ENCODE measurements at regions not wholly inside any gene's neighbourhood (a gene's known extent, or its start where the extent isn't known, plus 50 kb on each side); places are given as distances from the start of the nearest gene placed in this dataset.

DNA sequence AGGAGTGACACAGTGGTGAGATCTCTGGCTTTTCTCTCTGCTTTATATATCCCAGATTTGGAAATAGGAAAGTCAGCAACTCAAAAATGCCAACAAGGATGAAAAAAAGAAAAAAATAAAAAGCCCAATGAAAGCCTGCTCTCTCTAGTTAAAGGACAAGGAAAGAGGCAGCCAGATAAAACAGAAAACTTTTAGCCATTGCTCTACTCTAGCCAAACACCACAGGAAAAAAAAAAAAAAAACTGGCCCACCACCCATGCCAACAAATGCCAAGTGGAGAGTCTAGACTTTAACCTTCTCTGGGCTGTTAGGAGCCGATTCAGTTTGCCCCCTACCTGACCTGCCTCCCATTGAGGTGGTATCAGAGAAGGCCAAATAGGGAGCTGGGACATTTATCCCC lies 222.3 kb upstream of the TMTC1 start:
- Histone ChIP-seq H3K9me1 (ENCODE audit: insufficient read depth, low read length) (no peaks in the 10 kb centered on the region), H4K20me1 (ENCODE audit: insufficient read depth, low read length) (no peaks in the 10 kb centered on the region), H3K56ac (ENCODE audit: extremely low read depth, insufficient read depth, low read length) (no peak overlapping the region), H2AFZ (replicated peaks; ENCODE audit: low read length, poor library complexity) (no peak overlapping the region), H3K9me3 (ENCODE audit: control insufficient read depth, insufficient read depth, low read length) (no peaks in the 10 kb centered on the region), H3K9ac (ENCODE audit: low read depth, low read length) (no peak overlapping the region), H2AK9ac (replicated peaks; ENCODE audit: low read depth, low read length, poor library complexity) (peak overlapping the region; percentile 3), H2AK5ac (ENCODE audit: low read depth, low read length) (no peak overlapping the region), H3K4me3 (ENCODE audit: insufficient read depth, low read depth, low read length) (no peak overlapping the region), H3K27me3 (ENCODE audit: control insufficient read depth, insufficient read depth, low read length) (no peaks in the 10 kb centered on the region; the same call in none of the 2 replicates), H3K79me1 (ENCODE audit: low read depth in 1 of 2, low read length in 2 of 2) (no peaks in the 10 kb centered on the region), H2BK120ac (ENCODE audit: low read depth, low read length) (no peak overlapping the region), H3K4me2 (ENCODE audit: low read depth, low read length) (no peak overlapping the region), H3K18ac (ENCODE audit: low read depth, low read length) (no peak overlapping the region), H4K91ac (ENCODE audit: insufficient read depth, low read depth, low read length) (no peak overlapping the region), H4K5ac (ENCODE audit: low read depth, low read length) (no peak overlapping the region), H3K4ac (ENCODE audit: low read depth, low read length) (no peak overlapping the region), H2BK5ac (ENCODE audit: low read depth, low read length, poor library complexity, severe bottlenecking) (no peak overlapping the region), H3K27ac (ENCODE audit: insufficient read depth, low read length) (no peak overlapping the region), H3K14ac (replicated peaks; ENCODE audit: low read depth, low read length) (no peak overlapping the region), H4K8ac (ENCODE audit: low read depth in 2 of 2, low read length in 2 of 2) (no peak overlapping the region), H3K4me1 (ENCODE audit: control insufficient read depth, insufficient read depth, low read length) (no peaks in the 10 kb centered on the region), H2BK20ac (ENCODE audit: low read depth, low read length) (no peak overlapping the region), H2BK15ac (ENCODE audit: low read depth, low read length) (no peak overlapping the region), H3K23ac (ENCODE audit: low read depth, low read length) (no peak overlapping the region), H3K36me3 (ENCODE audit: control insufficient read depth, insufficient read depth, low read length) (no peaks in the 10 kb centered on the region)
- ChIA-PET POLR2A (ENCODE audit: unreplicated experiment) (no interaction called here), CTCF (no interaction called here)
- DNase-seq (no peak), ATAC-seq (ENCODE audit: low read depth) (no peak)
- TF ChIP-seq CEBPB (IDR thresholded peaks at IDR 0.05; ENCODE audit: low read depth, low read length) (no peak), CTCF (conservative IDR thresholded peaks at IDR 0.05; ENCODE audit: low read depth, low read length) (no peak), RAD21 (IDR thresholded peaks at IDR 0.05; ENCODE audit: low read length) (no peak), RCOR1 (IDR thresholded peaks at IDR 0.05; ENCODE audit: insufficient replicate concordance, low read length) (no peak), BHLHE40 (IDR thresholded peaks at IDR 0.05; ENCODE audit: low read depth, low read length) (no peak), MAFK (IDR thresholded peaks at IDR 0.05; ENCODE audit: low read depth, low read length) (no peak), MAZ (IDR thresholded peaks at IDR 0.05; ENCODE audit: borderline replicate concordance, low read depth, low read length) (no peak), SMC3 (IDR thresholded peaks at IDR 0.05; ENCODE audit: low read depth, low read length) (no peak), RFX5 (IDR thresholded peaks at IDR 0.05; ENCODE audit: low read depth, low read length) (no peak), MXI1 (IDR thresholded peaks at IDR 0.05; ENCODE audit: borderline replicate concordance, low read depth, low read length) (no peak), NFE2L2 (IDR thresholded peaks at IDR 0.05; ENCODE audit: low read depth, low read length) (no peak), POLR2A (IDR thresholded peaks at IDR 0.05; ENCODE audit: low read depth, low read length) (no peak), FOS (IDR thresholded peaks at IDR 0.05; ENCODE audit: low read depth, low read length) (no peak), ELK1 (IDR thresholded peaks at IDR 0.05; ENCODE audit: borderline replicate concordance, low read depth, low read length) (no peak), CHD1 (IDR thresholded peaks at IDR 0.05; ENCODE audit: low read depth, low read length) (no peak)
- TF ChIP-seq, protein P1, sequence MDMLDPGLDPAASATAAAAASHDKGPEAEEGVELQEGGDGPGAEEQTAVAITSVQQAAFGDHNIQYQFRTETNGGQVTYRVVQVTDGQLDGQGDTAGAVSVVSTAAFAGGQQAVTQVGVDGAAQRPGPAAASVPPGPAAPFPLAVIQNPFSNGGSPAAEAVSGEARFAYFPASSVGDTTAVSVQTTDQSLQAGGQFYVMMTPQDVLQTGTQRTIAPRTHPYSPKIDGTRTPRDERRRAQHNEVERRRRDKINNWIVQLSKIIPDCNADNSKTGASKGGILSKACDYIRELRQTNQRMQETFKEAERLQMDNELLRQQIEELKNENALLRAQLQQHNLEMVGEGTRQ (IDR thresholded peaks at IDR 0.05; ENCODE audit: low read depth, low read length): no peak
- dilution Hi-C loops (cut with HindIII; ENCODE audit: low sequenced_read_pairs, unreplicated experiment) (no loop called here), intact Hi-C loops (cut with micrococcal nuclease) (no loop called here), in situ Hi-C loops (cut with MboI; ENCODE audit: low sequenced_read_pairs) (no loop called here)
- no CpG with 5 or more reads among the region's 1 CpG for WGBS, 2 experiments (ENCODE audit: extremely low coverage in 2 of 2, insufficient read length in 1 of 2)
- BruUV-seq (replicated peaks): no TSS peak
